SW 1271 (cell line): ENCODE measurements at regions not wholly inside any gene's neighbourhood (a gene's known extent, or its start where the extent isn't known, plus 50 kb on each side); places are given as distances from the start of the nearest gene placed in this dataset.

Experiments used
- DNase-seq, 2 experiments: peaks; one replicate each; lab custom pipeline; 2025; lab: John Stamatoyannopoulos, UW

- no peak for DNase-seq
Measured at GRCh38 chr6:169165561-169166300, 87.9 kb downstream of the THBS2 start.

- DNase-seq = no peak
Measured at GRCh38 chr6:169164986-169165385, 88.7 kb downstream of the THBS2 start.

GRCh38 chr6:169164451-169164850 lies 89.2 kb downstream of the THBS2 start:
- no peak for DNase-seq

GRCh38 chr6:169163411-169163901 lies 90.2 kb downstream of the THBS2 start:
- no peak for DNase-seq

- peak; percentile 16 to 43 for DNase-seq
Measured at GRCh38 chr6:169162752-169163407, 90.8 kb downstream of the THBS2 start.

GRCh38 chr6:169162249-169162648 lies 91.4 kb downstream of the THBS2 start:
- DNase-seq = no peak

GRCh38 chr6:169161572-169162167 lies 92.0 kb downstream of the THBS2 start:
- no peak for DNase-seq

- DNase-seq = no peak
Measured at GRCh38 chr6:169160855-169161560, 92.6 kb downstream of the THBS2 start.

GRCh38 chr6:169160091-169160854 lies 93.4 kb downstream of the THBS2 start:
- no peak for DNase-seq

- DNase-seq = no peak
Measured at GRCh38 chr6:169159331-169159730, 94.3 kb downstream of the THBS2 start.

- no peak for DNase-seq
Measured at GRCh38 chr6:169158691-169159090, 95.0 kb downstream of the THBS2 start.

- no peak for DNase-seq
Measured at GRCh38 chr6:169158174-169158573, 95.5 kb downstream of the THBS2 start.

- no peak for DNase-seq
Measured at GRCh38 chr6:169157197-169158148, 96.2 kb downstream of the THBS2 start.

GRCh38 chr6:169156793-169157147 lies 96.9 kb downstream of the THBS2 start:
- DNase-seq = no peak

GRCh38 chr6:169156108-169156792 lies 97.4 kb downstream of the THBS2 start:
- DNase-seq = no peak

- no peak for DNase-seq
Measured at GRCh38 chr6:169155481-169155880, 98.2 kb downstream of the THBS2 start.

- no peak for DNase-seq
Measured at GRCh38 chr6:169153401-169153800, 100.2 kb downstream of the THBS2 start.

GRCh38 chr6:169146521-169146920 lies 107.1 kb downstream of the THBS2 start:
- DNase-seq = no peak

GRCh38 chr6:169145991-169146501 lies 107.6 kb downstream of the THBS2 start:
- no peak for DNase-seq

GRCh38 chr6:169145496-169145895 lies 108.2 kb downstream of the THBS2 start:
- no peak for DNase-seq
